Activated CD8-positive, alpha-beta T cell treated with anti-CD3 and anti-CD28 coated beads for 36 hours (primary cell): ENCODE measurements at regions not wholly inside any gene's neighbourhood (a gene's known extent, or its start where the extent isn't known, plus 50 kb on each side); places are given as distances from the start of the nearest gene placed in this dataset.

ENCODE experiments used
- ATAC-seq: fragments of 200-7000 bp; cut with Tn5 transposase; one replicate; pipeline ENCODE4 v1.10.0; 2021; ENCODE audit warnings: mild to moderate bottlenecking, moderate library complexity
- CTCF ChIA-PET: fragments of 350-600 bp; sonication (Branson Sonifier 250); formaldehyde crosslinking; loops from one replicate; lab custom pipeline; 2021; ENCODE audit warnings: antibody characterized with exemption; lab: Charles Lee
- POLR2A ChIA-PET: fragments of 350-600 bp; sonication (Branson Sonifier 250); formaldehyde crosslinking; loops from one replicate; lab custom pipeline; 2021; ENCODE audit warnings: antibody characterized with exemption; lab: Charles Lee
- DNase-seq: peaks from one replicate; pipeline ENCODE4 v3.0.0-alpha.2; 2020
- H3K27ac Mint-ChIP-seq: one replicate; pipeline ENCODE4 v1.8.0; 2021; ENCODE audit warnings: mild to moderate bottlenecking, mixed read lengths
- H3K27me3 Mint-ChIP-seq: one replicate; pipeline ENCODE4 v1.8.0; 2021; ENCODE audit warnings: mixed read lengths
- H3K36me3 Mint-ChIP-seq: one replicate; pipeline ENCODE4 v1.8.0; 2021; ENCODE audit warnings: low read depth, mixed read lengths
- H3K4me1 Mint-ChIP-seq: one replicate; pipeline ENCODE4 v1.8.0; 2021; ENCODE audit warnings: low read depth, mixed read lengths
- H3K4me3 Mint-ChIP-seq: one replicate; pipeline ENCODE4 v1.8.0; 2021; ENCODE audit warnings: mild to moderate bottlenecking, moderate library complexity, mixed read lengths
- H3K9me3 Mint-ChIP-seq: one replicate; pipeline ENCODE4 v1.8.0; 2021; ENCODE audit warnings: mixed read lengths
- CTCF ChIP-seq: fragments of 200-600 bp; IDR thresholded peaks from one replicate; pipeline ENCODE4 v1.8.0; 2022; ENCODE audit warnings: antibody characterized with exemption, mild to moderate bottlenecking
- intact Hi-C: fragments of 100-400 bp; cut with micrococcal nuclease; formaldehyde crosslinking; loops from one replicate; pipeline ENCODE4 v1.10.0; 2022

GRCh38 chr3:20361000-20361399 is 175.0 kb upstream of the SGO1 start:
- ATAC-seq (no peak), DNase-seq (no peak)
- TF ChIP-seq CTCF: no peak
- intact Hi-C loops: no loop called here
- Mint-ChIP-seq H3K9me3 (peaks cover 6% of the 10 kb centered on the region), H3K27me3 (peaks cover 1% of the 10 kb centered on the region), H3K4me3 (no peak overlapping the region), H3K36me3 (peaks cover 2% of the 10 kb centered on the region), H3K27ac (no peak overlapping the region), H3K4me1 (no peaks in the 10 kb centered on the region)
- ChIA-PET POLR2A (no interaction called here), CTCF (no interaction called here)

GRCh38 chr3:20353286-20353685 is 167.3 kb upstream of the SGO1 start:
- no peaks in the 10 kb centered on the region for H3K36me3 Mint-ChIP-seq

GRCh38 chr3:20352546-20353179 is 166.7 kb upstream of the SGO1 start:
- no peak for TF ChIP-seq CTCF
- H3K27me3 Mint-ChIP-seq: no peaks in the 10 kb centered on the region
- ChIA-PET POLR2A (no interaction called here), CTCF (no interaction called here)
- H3K36me3 Mint-ChIP-seq: no peaks in the 10 kb centered on the region
- H3K4me1 Mint-ChIP-seq: no peaks in the 10 kb centered on the region
- intact Hi-C loops: no loop called here
- DNase-seq (no peak), ATAC-seq (no peak)
- H3K9me3 Mint-ChIP-seq: peaks cover 2% of the 10 kb centered on the region
- H3K4me3 Mint-ChIP-seq: no peak overlapping the region
- H3K27ac Mint-ChIP-seq: no peak overlapping the region

More at GRCh38 chr3:20353286-20353685, 167.3 kb upstream of the SGO1 start:
- intact Hi-C loops: no loop called here
- no peak for TF ChIP-seq CTCF
- DNase-seq: no peak
- Mint-ChIP-seq H3K4me1 (no peaks in the 10 kb centered on the region), H3K27ac (no peak overlapping the region), H3K9me3 (peaks cover 2% of the 10 kb centered on the region), H3K27me3 (no peaks in the 10 kb centered on the region), H3K4me3 (no peak overlapping the region)
- CTCF ChIA-PET: no interaction called here
- POLR2A ChIA-PET: no interaction called here
- no peak for ATAC-seq

- Mint-ChIP-seq H3K36me3 (no peaks in the 10 kb centered on the region), H3K4me3 (no peak overlapping the region), H3K27me3 (no peaks in the 10 kb centered on the region), H3K4me1 (no peaks in the 10 kb centered on the region), H3K9me3 (no peaks in the 10 kb centered on the region), H3K27ac (no peak overlapping the region)
- no peak for DNase-seq
- ATAC-seq: no peak
- intact Hi-C loops: no loop called here
- POLR2A ChIA-PET: no interaction called here
- CTCF ChIA-PET: interaction anchor here (1.7 kb wide), 1 partner anchor 10 kb away, joined by 5 read pairs; no protein-coding TSS in a partner anchor
- no peak for TF ChIP-seq CTCF
Observed at GRCh38 chr3:20350449-20350848, 164.4 kb upstream of the SGO1 start.

GRCh38 chr3:20346916-20347315 is 160.9 kb upstream of the SGO1 start:
- Mint-ChIP-seq H3K4me1 (peaks cover 5% of the 10 kb centered on the region), H3K36me3 (no peaks in the 10 kb centered on the region), H3K27me3 (no peaks in the 10 kb centered on the region), H3K4me3 (no peak overlapping the region), H3K9me3 (no peaks in the 10 kb centered on the region), H3K27ac (no peak overlapping the region)
- ChIA-PET CTCF (interaction anchor here (0.7 kb wide), 1 partner anchor 461 kb away, joined by 3 read pairs; no protein-coding TSS in a partner anchor), POLR2A (no interaction called here)
- TF ChIP-seq CTCF: no peak
- no peak for DNase-seq
- intact Hi-C loops: no loop called here
- no peak for ATAC-seq
